Esophagus squamous epithelium (tissue), 5 donors: ENCODE measurements at regions not wholly inside any gene's neighbourhood (a gene's known extent, or its start where the extent isn't known, plus 50 kb on each side); places are given as distances from the start of the nearest gene placed in this dataset.

Experiments used
- DNase-seq: peaks from one replicate; lab custom pipeline; 2025; lab: John Stamatoyannopoulos, UW
- H3K27ac ChIP-seq, 4 donors: fragments of 200-600 bp; sonication (generic); one replicate each; pipeline ENCODE4 v1.5.1; 2016 to 2019; ENCODE audit warnings: mild to moderate bottlenecking in 1 of 4
- H3K27me3 ChIP-seq, 4 donors: fragments of 200-600 bp; sonication (generic); 1 replicate in 3 of 4; 2 replicates in 1 of 4; pipeline versions ENCODE4 v1.5.1 to v1.6.0; 2017 to 2021; ENCODE audit warnings: antibody characterized with exemption in 1 of 4
- H3K36me3 ChIP-seq, 3 donors: fragments of 200-600 bp; sonication (generic); one replicate each; pipeline ENCODE4 v1.5.1; 2016 to 2019
- H3K4me1 ChIP-seq, 3 donors: fragments of 200-600 bp; sonication (generic); one replicate each; pipeline ENCODE4 v1.5.1; 2017 to 2019
- H3K4me3 ChIP-seq, 4 donors: fragments of 200-600 bp; sonication (generic); 1 replicate in 3 of 4; 2 replicates in 1 of 4; pipeline ENCODE4 v1.5.1; 2016 to 2019; ENCODE audit warnings: mild to moderate bottlenecking in 2 of 4, moderate library complexity in 1 of 4
- H3K9me3 ChIP-seq, 3 donors: fragments of 200-600 bp; sonication (generic); one replicate each; pipeline ENCODE4 v1.5.1; 2016 to 2019
- POLR2A ChIP-seq, 4 donors: fragments of 450-650 bp; IDR thresholded peaks; one replicate each; pipeline ENCODE4 v1.6.1; 2017; ENCODE audit warnings: antibody characterized with exemption in 4 of 4, mild to moderate bottlenecking in 4 of 4, moderate library complexity in 3 of 4
- WGBS, 2 donors: methylation state at CpG; one replicate each; pipeline ENCODE4 v1.1.5; 2018; 5-methylcytosine and 5-hydroxymethylcytosine counted together
- intact Hi-C: fragments of 100-400 bp; cut with DNase I; formaldehyde crosslinking; loops from one replicate; pipeline ENCODE4 v1.15.0; 2022
- TF ChIP-seq, protein P1 (sequence below), 6 experiments: fragments of 450-650 bp in 4 of 6; fragments of 200-600 bp in 2 of 6; sonication (generic) in 2 of 6; IDR thresholded peaks; one replicate each; pipeline ENCODE4 v1.5.1; 2016 to 2019; ENCODE audit warnings: antibody characterized with exemption in 6 of 6, mild to moderate bottlenecking in 4 of 6, moderate library complexity in 4 of 6
- donor health status: DM: yes; HTN: yes; CAD: no.

DNA sequence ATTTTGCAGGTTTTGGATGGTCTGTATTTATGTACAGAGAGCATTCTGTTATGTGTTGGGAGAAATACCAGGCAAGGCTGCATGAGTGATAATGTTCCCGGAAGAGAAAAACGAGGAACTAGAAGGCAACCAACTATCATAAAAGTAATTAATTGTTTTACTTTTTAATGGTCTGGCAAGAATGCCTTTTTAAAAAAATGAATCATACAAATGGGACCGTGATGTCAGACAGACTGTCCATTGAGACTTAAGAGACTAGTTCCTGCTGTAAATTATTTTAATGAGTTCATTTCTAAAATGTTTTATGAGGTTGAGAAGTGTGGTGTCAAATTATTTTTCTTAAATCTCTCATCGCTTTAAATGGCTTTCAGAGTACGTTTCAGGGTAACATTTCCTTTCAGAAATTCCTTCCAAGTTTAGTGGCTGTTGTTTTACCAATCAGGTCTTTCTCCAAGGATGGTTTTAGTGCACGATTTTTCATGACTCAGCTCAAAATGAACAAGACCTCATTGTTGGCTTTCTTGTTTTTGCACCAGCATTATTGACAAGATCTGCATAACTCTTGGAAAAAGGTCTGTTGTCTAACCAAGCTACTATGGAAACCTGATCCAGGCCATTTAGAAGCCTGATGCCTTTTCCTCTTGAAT lies 86.1 kb upstream of the ARHGAP5 start:
- no peaks in the 10 kb centered on the region for H3K36me3 ChIP-seq
- TF ChIP-seq, protein P1, sequence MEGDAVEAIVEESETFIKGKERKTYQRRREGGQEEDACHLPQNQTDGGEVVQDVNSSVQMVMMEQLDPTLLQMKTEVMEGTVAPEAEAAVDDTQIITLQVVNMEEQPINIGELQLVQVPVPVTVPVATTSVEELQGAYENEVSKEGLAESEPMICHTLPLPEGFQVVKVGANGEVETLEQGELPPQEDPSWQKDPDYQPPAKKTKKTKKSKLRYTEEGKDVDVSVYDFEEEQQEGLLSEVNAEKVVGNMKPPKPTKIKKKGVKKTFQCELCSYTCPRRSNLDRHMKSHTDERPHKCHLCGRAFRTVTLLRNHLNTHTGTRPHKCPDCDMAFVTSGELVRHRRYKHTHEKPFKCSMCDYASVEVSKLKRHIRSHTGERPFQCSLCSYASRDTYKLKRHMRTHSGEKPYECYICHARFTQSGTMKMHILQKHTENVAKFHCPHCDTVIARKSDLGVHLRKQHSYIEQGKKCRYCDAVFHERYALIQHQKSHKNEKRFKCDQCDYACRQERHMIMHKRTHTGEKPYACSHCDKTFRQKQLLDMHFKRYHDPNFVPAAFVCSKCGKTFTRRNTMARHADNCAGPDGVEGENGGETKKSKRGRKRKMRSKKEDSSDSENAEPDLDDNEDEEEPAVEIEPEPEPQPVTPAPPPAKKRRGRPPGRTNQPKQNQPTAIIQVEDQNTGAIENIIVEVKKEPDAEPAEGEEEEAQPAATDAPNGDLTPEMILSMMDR (IDR thresholded peaks at IDR 0.05): no peak
- no peak for TF ChIP-seq POLR2A (IDR thresholded peaks at IDR 0.05)
- no peaks in the 10 kb centered on the region for H3K27me3 ChIP-seq
- H3K4me1 ChIP-seq: no peaks in the 10 kb centered on the region
- H3K9me3 ChIP-seq: no peaks in the 10 kb centered on the region
- intact Hi-C loops: no loop called here
- 50 to 66% methylated on average over 6 of the region's 6 CpGs for WGBS, 2 donors
- no peak overlapping the region for H3K27ac ChIP-seq
- DNase-seq: no peak
- no peak overlapping the region for H3K4me3 ChIP-seq

DNA sequence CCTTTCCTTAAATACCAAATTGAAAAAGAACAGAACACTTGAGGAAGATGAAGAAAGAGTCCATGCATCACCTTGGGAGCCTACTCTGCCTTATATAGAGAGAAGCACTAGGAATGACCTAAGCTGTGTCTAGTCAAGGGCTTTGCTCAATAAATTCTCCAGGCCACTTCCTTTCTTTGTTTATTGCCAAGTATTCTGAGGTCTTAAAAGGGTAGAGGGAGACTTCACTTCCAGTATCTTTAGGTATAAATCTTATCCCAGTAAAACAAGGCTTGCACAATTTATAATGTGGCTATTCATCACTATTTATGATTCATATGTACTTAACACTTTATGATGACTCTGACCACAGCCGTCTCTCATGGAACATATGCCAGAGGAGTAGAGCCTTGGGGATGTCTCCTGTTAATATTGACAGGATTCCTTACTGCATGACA lies 85.1 kb upstream of the ARHGAP5 start:
- TF ChIP-seq POLR2A (IDR thresholded peaks at IDR 0.05): no peak
- TF ChIP-seq, protein P1 (IDR thresholded peaks at IDR 0.05): no peak
- Histone ChIP-seq H3K27ac (no peak overlapping the region), H3K9me3 (no peaks in the 10 kb centered on the region)

DNA sequence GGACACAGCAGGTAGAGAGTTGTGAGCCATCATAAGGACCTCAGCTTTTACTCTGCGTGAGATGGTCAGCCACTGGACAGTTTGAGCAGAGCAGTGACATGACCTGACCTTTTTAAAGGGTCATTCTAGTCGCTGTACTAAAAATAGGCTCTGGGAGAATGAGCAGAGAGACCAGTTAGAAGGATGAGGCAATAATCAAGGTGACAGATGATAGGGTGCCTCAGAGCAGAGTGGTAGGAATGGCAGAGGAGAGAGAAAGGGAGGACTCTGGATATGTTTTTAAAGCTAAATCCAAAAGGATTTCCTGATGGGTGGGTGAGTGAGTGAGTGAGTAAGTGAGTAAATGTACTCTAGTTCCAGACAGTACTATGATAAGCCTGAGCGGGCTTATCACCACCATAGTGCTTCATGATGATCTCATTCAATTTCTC lies 83.6 kb upstream of the ARHGAP5 start:
- Histone ChIP-seq H3K27ac (no peak overlapping the region), H3K4me3 (no peak overlapping the region), H3K4me1 (peaks cover 0 to 4% (median 0%) of the 10 kb centered on the region in 3 donors), H3K27me3 (no peaks in the 10 kb centered on the region), H3K9me3 (no peaks in the 10 kb centered on the region), H3K36me3 (no peaks in the 10 kb centered on the region)
- TF ChIP-seq, protein P1 (IDR thresholded peaks at IDR 0.05): no peak
- TF ChIP-seq POLR2A (IDR thresholded peaks at IDR 0.05): no peak
- DNase-seq: no peak
- intact Hi-C loops: no loop called here
- 88% methylated on average over 3 of the region's 3 CpGs for WGBS, 2 donors

More for the DNA sequence above, 85.1 kb upstream of the ARHGAP5 start:
- Histone ChIP-seq H3K36me3 (no peaks in the 10 kb centered on the region), H3K4me1 (no peaks in the 10 kb centered on the region), H3K27me3 (no peaks in the 10 kb centered on the region), H3K4me3 (no peak overlapping the region)
- intact Hi-C loops: no loop called here
- DNase-seq: no peak
- WGBS, 2 donors: 21 to 29% methylated on average over 1 of the region's 1 CpG

DNA sequence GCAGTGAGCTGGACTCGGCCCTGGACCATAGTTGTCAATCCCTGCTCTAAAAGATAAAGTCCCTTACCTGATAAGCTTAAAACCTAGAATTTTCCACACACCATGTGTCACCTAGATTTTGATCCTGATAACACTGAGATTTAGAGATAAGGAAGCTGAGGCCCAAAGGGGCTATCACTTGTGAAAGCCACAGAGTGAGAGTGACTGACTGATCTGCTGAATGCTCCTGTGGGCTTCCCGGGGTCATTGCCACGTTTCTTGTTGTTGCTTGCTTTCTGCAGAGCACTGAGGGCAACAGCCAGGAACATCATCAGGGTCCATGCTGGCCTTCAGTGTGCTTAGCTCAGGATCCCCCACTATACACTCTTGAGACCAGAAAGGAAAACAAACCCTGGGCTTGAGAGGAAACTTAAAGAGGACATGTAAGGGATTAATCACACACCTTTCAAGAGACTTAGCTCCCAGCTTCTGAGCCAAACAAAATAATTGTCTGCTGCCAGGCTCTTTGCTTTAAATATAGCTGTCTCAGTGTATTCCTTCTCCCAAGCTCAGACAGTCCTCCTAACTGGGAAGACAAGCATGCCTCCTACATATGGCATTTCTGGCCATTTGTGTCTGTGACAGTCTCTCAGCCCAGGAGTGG lies 82.6 kb upstream of the ARHGAP5 start:
- H3K27ac ChIP-seq: no peak overlapping the region
- no peak for TF ChIP-seq POLR2A (IDR thresholded peaks at IDR 0.05)
- TF ChIP-seq, protein P1 (IDR thresholded peaks at IDR 0.05): no peak
- peaks cover 0 to 4% (median 0%) of the 10 kb centered on the region in 3 donors for H3K4me1 ChIP-seq
- no peaks in the 10 kb centered on the region for H3K9me3 ChIP-seq
- WGBS, 2 donors: 53 to 59% methylated on average over 3 of the region's 3 CpGs
- no peaks in the 10 kb centered on the region for H3K36me3 ChIP-seq
- DNase-seq: no peak
- intact Hi-C loops: no loop called here
- no peaks in the 10 kb centered on the region for H3K27me3 ChIP-seq
- no peak overlapping the region for H3K4me3 ChIP-seq

DNA sequence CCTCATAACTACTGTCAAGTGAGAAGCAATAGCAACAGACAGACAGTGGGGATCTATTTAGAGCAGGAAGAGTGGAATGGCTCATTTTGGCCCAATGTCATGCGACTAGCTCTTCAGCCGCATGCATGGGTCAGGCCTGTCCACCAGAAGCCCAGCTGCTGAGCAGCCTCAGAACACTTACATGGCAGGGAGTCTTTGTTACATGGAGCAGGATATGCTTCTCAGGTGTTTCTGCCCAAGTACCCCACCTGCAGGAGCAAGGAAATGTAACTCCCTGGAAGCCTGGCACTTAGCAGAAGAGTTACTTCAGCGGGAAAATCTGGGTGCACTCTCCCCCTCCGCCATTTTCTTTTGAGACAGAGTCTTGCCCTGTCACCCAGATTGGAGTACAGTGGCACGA lies 73.5 kb upstream of the ARHGAP5 start:
- TF ChIP-seq, protein P1 (IDR thresholded peaks at IDR 0.05): no peak
- TF ChIP-seq POLR2A (IDR thresholded peaks at IDR 0.05): no peak
- H3K36me3 ChIP-seq: no peaks in the 10 kb centered on the region
- H3K27me3 ChIP-seq: no peaks in the 10 kb centered on the region
- H3K4me1 ChIP-seq: peaks cover 0 to 20% (median 18%) of the 10 kb centered on the region in 3 donors
- WGBS, 2 donors: 90 to 100% methylated on average over 5 of the region's 5 CpGs
- no peak for DNase-seq
- no peaks in the 10 kb centered on the region for H3K9me3 ChIP-seq
- intact Hi-C loops: no loop called here
- H3K4me3 ChIP-seq: no peak overlapping the region
- H3K27ac ChIP-seq: no peak overlapping the region
